A549 (cell line): ENCODE measurements at regions not wholly inside any gene's neighbourhood (a gene's known extent, or its start where the extent isn't known, plus 50 kb on each side); places are given as distances from the start of the nearest gene placed in this dataset.

Experiments used
- ATAC-seq, 2 experiments: fragments of 200-7000 bp in 1 of 2; fragments of >200 bp in 1 of 2; cut with Nextera tagmentation in 1 of 2; cut with Tn5 transposase in 1 of 2; 3 replicates each; pipeline versions ENCODE4 v1.8.0 to v1.9.1; 2018 to 2020; ENCODE audit warnings: mild to moderate bottlenecking in 1 of 2, moderate library complexity in 1 of 2
- CTCF ChIA-PET: fragments of 300-600 bp; sonication (Branson Sonifier 250); formaldehyde crosslinking; extraction: SDS; loops from one replicate; lab custom pipeline; 2021; ENCODE audit warnings: antibody characterized with exemption, inconsistent platforms; lab: Yijun Ruan, JAX
- POLR2A ChIA-PET: fragments of 350-600 bp; formaldehyde crosslinking; extraction: SDS; loops from one replicate; lab custom pipeline; 2021; ENCODE audit warnings: antibody characterized with exemption, inconsistent platforms; lab: Yijun Ruan, JAX
- DNase-seq, 2 experiments: peaks; one replicate each; pipeline versions ENCODE4 v3.0.0 to v3.0.0-alpha.2; 2011 to 2016; ENCODE audit warnings: low read depth in 1 of 2, low spot score in 1 of 2
- FAIRE-seq: peaks from 2 replicates; lab custom pipeline; 2011; peaks lifted over from hg19 to GRCh38; lab: Jason Lieb, UNC
- H3K27ac ChIP-seq, 2 experiments: fragments of >200 bp; sonication (Bioruptor Twin); formaldehyde crosslinking; 3 replicates each; pipeline ENCODE4 v1.5.1; 2016 to 2017
- H3K4me1 ChIP-seq: fragments of >200 bp; sonication (Bioruptor Twin); formaldehyde crosslinking; 3 replicates; pipeline ENCODE4 v1.6.1; 2016
- H3K4me2 ChIP-seq: fragments of >200 bp; sonication (Bioruptor Twin); formaldehyde crosslinking; 3 replicates; pipeline ENCODE4 v1.6.1; 2016
- H3K4me3 ChIP-seq: fragments of >200 bp; sonication (Bioruptor Twin); formaldehyde crosslinking; 3 replicates; pipeline ENCODE4 v1.5.1; 2016
- H3K9me3 ChIP-seq: fragments of >200 bp; sonication (Bioruptor Twin); formaldehyde crosslinking; 3 replicates; pipeline ENCODE4 v1.6.1; 2016
- CBX8 ChIP-seq: fragments of 200-600 bp; sonication (generic); IDR thresholded peaks from 2 replicates; pipeline ENCODE4 v1.6.1; 2016
- E2F6 ChIP-seq: IDR thresholded peaks from 2 replicates; pipeline ENCODE4 v1.6.1; 2012; ENCODE audit warnings: low read depth, borderline replicate concordance
- ELK1 ChIP-seq: fragments of 150-350 bp; IDR thresholded peaks from 2 replicates; pipeline ENCODE4 v1.6.1; 2014; ENCODE audit warnings: low read depth, mild to moderate bottlenecking, low read length
- FOXS1 ChIP-seq: fragments of 250-450 bp; sonication (Bioruptor Pico); IDR thresholded peaks from 2 replicates; pipeline ENCODE4 v1.5.0; 2020; ENCODE audit warnings: mild to moderate bottlenecking, moderate library complexity
- JUN ChIP-seq, 2 experiments: fragments of >200 bp; sonication (Bioruptor Twin); formaldehyde crosslinking; IDR thresholded peaks; 2 replicates in 1 of 2; 3 replicates in 1 of 2; pipeline ENCODE4 v1.6.1; 2016 to 2017
- JUNB ChIP-seq: fragments of >200 bp; sonication (Bioruptor Twin); formaldehyde crosslinking; IDR thresholded peaks from 2 replicates; pipeline ENCODE4 v1.6.1; 2016
- KDM5A ChIP-seq: fragments of 200-600 bp; sonication (generic); IDR thresholded peaks from 2 replicates; pipeline ENCODE4 v1.6.1; 2016; ENCODE audit warnings: antibody characterized with exemption, mild to moderate bottlenecking
- MAZ ChIP-seq: fragments of 150-350 bp; IDR thresholded peaks from 2 replicates; pipeline ENCODE4 v1.6.1; 2014; ENCODE audit warnings: antibody characterized with exemption, low read depth, low read length, borderline replicate concordance
- MYC ChIP-seq: IDR thresholded peaks from 2 replicates; pipeline ENCODE4 v1.6.1; 2012; ENCODE audit warnings: mild to moderate bottlenecking, inconsistent platforms, low read length, improper control_type of control experiment, borderline replicate concordance
- NFE2L2 ChIP-seq: fragments of 150-350 bp; conservative IDR thresholded peaks from 2 replicates; pipeline ENCODE4 v1.6.1; 2014; ENCODE audit warnings: low read length
- POLR2A ChIP-seq: IDR thresholded peaks from 2 replicates; pipeline ENCODE4 v1.6.1; 2012; ENCODE audit warnings: mild to moderate bottlenecking, low read length
- RAD21 ChIP-seq, 2 experiments: fragments of >200 bp in 1 of 2; sonication (Bioruptor Twin) in 1 of 2; formaldehyde crosslinking in 1 of 2; IDR thresholded peaks in 1 of 2; conservative IDR thresholded peaks in 1 of 2; 2 replicates in 1 of 2; 3 replicates in 1 of 2; pipeline ENCODE4 v1.6.1; 2012 to 2018; ENCODE audit warnings: inconsistent platforms in 1 of 2
- RCOR1 ChIP-seq: fragments of 150-350 bp; IDR thresholded peaks from 2 replicates; pipeline ENCODE4 v1.6.1; 2014; ENCODE audit warnings: antibody characterized with exemption, low read length, low read depth
- REST ChIP-seq: fragments of 200-600 bp; sonication (generic); IDR thresholded peaks from 2 replicates; pipeline ENCODE4 v1.6.1; 2016; ENCODE audit warnings: antibody characterized with exemption, mild to moderate bottlenecking, moderate library complexity
- RFX5 ChIP-seq: fragments of 450-650 bp; IDR thresholded peaks from 2 replicates; pipeline ENCODE4 v1.7.1; 2014; ENCODE audit warnings: antibody characterized with exemption, mild to moderate bottlenecking, moderate library complexity
- SREBF2 ChIP-seq: fragments of 450-650 bp; IDR thresholded peaks from 2 replicates; pipeline ENCODE4 v1.6.1; 2014; ENCODE audit warnings: mild to moderate bottlenecking, moderate library complexity
- WGBS: methylation state at CpG from one replicate; pipeline ENCODE4 v1.1.6; 2017; ENCODE audit errors: missing lambda C conversion rate; 5-methylcytosine and 5-hydroxymethylcytosine counted together

- no peak overlapping the region for H3K27ac ChIP-seq
- ATAC-seq: no peak
- no peaks in the 10 kb centered on the region for H3K4me1 ChIP-seq
- H3K9me3 ChIP-seq: no peaks in the 10 kb centered on the region
- H3K4me2 ChIP-seq: no peak overlapping the region
- WGBS: 89% methylated on average over 2 of the region's 2 CpGs
- no peak for DNase-seq
- POLR2A ChIA-PET: no interaction called here
- CTCF ChIA-PET: interaction anchor here (1.2 kb wide), 1 partner anchor 11 kb away, joined by 3 read pairs; no protein-coding TSS in a partner anchor
- TF ChIP-seq ELK1 (no peak), REST (no peak)
- FAIRE-seq: no peak
- H3K4me3 ChIP-seq: no peak overlapping the region
Measured at GRCh38 chr6:21437581-21437980, 156.0 kb upstream of the SOX4 start.

- POLR2A ChIA-PET: no interaction called here
- CTCF ChIA-PET: interaction anchor here (1.2 kb wide), 1 partner anchor 12 kb away, joined by 3 read pairs; no protein-coding TSS in a partner anchor
- FAIRE-seq (no peak), DNase-seq (no peak), ATAC-seq (no peak)
- TF ChIP-seq RAD21 (conservative IDR thresholded peaks at IDR 0.05 in 1 of 2, IDR thresholded peaks at IDR 0.05 in 1 of 2) (no peak), JUNB (no peak), MYC (no peak), RFX5 (no peak), CBX8 (no peak), POLR2A (no peak), RCOR1 (no peak), REST (no peak), MAZ (no peak), KDM5A (no peak), E2F6 (no peak), FOXS1 (CRISPR knock-in tag) (no peak), NFE2L2 (no peak), SREBF2 (no peak), JUN (IDR thresholded peaks at IDR 0.05) (no peak)
- Histone ChIP-seq H3K4me3 (no peak overlapping the region), H3K4me2 (no peak overlapping the region), H3K4me1 (no peaks in the 10 kb centered on the region), H3K9me3 (no peaks in the 10 kb centered on the region), H3K27ac (no peak overlapping the region)
- 92% methylated on average over 10 of the region's 10 CpGs for WGBS
Measured at GRCh38 chr6:21438237-21438985, 155.1 kb upstream of the SOX4 start.
